Activated gamma-delta T cell (primary cell): ENCODE measurements at regions not wholly inside any gene's neighbourhood (a gene's known extent, or its start where the extent isn't known, plus 50 kb on each side); places are given as distances from the start of the nearest gene placed in this dataset.

Experiments used
- DNase-seq: peaks from one replicate; lab custom pipeline; 2025; lab: John Stamatoyannopoulos, UW

DNA sequence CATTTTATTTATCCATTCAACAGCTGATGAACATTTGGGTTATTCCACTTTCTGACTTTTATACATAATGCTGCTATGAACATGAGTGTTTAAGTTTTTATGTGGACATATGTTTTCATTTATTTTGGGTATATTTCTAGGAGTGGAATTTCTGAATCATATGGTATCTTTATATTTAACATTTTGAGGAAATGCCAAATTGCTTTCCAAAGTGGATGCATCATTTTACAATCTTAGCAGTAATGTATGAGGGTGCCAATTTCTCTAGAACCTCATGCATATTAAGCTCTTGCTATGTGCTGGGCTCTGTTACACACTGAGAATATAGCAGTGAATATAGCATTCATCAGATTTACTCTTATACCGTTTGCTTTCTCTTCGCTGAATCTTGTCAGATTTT is 983.7 kb downstream of the STIM2 start:
- DNase-seq = no peak

DNA sequence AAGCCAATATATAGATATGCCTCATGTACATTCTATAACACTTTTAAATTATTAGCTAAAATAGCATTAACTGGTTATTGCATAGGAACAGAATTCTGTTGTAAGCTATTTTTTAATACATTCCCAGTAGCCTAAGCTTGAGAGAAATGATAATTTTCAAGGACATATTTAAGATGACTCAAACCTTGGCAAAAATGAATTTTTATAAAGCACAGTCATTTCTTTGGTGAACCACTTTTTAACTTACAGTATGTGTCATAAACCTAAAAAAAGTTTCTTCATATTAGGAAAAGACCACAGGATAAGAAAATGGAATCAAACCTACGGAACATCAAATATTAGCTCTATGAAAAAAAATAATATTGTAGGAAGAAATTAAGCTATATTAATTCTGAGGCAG is 986.3 kb downstream of the STIM2 start:
- no peak for DNase-seq

DNA sequence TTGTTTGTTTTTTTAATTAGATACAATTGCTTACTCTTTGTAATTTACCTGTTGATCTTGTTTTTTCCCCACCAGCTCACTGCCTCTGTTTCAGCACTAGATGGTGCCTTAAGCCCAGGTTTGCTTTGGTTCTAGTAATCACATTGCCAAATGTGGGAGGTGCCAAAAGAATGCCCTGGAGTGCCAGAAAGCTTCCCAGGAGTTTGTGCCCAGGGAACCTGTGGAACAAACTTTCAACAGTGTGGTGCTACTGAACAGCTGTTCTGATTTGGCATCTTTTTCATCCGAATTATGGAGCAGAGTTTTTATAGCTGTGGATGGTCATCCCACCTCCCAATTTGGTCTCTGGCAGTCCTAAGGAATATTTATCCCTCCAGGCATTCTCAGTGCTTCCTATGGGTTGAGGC is 1000.7 kb downstream of the STIM2 start:
- no peak for DNase-seq

DNA sequence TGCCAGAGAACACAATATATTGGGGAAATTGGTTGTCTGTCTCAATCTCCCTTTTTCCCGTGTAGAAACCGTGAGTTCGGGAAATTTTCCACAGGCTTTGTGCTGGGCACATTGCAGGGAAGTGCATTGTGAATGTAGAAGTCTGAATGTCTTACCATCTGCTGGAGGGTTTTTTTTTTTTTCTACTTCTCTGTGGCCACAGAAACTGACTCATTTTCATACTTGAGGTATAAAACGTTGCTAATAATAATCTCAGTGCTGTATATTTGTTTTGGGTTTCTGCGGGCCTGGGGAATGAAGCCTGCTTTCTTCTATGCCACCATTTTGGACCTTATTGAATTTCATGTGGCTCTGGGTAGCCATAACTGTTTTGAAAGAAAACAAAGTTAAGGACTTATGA is 1001.2 kb downstream of the STIM2 start:
- DNase-seq = no peak

DNA sequence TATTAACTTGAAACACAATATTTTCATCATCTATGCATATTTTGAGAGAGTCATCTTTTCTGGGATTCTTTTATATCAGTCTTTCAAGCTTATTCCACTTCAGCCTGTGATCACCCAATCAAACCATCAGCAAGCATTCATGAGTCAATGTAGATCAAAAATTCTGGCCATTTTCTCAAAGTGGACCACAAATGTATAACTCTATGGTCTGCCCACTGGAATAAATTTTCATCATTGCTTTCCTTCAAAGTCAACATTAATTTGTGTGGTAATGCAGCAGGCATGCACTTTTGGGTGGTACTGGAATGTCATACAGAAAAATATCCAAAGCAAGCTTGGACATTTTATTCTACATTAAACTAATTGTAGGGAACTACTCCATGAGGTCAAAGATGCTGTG is 1013.0 kb downstream of the STIM2 start:
- no peak for DNase-seq

DNA sequence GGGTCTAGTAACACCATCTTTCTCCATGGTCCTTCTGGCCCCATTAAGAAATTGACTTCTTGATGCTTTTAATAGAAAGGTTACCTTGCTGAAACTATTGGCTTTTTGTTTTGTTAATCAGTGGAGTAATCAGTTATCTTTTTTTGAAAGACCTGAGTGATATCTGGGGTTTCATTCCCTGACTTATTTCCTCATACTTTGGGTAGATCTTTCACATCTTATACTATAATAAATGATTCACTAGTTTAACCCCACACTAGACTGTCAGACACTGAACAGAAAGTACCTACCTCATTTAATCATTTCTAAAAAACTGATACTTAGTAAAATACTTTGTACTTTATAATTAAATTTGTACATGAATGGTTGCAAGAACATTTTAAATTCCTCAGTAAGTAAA is 1021.1 kb downstream of the STIM2 start:
- DNase-seq = no peak

DNA sequence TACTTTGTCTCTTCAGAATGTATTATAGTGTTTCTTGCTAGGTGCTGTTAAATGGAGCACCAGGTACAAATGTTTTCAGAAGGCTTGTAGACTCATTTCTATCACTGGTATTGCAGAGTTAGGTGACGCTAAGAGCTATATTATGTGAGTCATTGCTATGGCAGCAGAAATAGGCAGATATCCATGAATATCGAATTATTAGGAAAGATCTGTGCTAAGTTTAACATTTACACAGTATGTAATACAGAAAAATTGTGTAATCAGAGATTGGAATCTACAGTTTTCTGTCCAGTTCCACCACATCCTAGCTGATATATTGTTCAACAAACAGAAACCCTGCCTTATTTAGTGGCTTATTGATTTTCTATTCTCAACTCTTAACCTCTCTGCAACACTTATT is 1025.5 kb downstream of the STIM2 start:
- no peak for DNase-seq

DNA sequence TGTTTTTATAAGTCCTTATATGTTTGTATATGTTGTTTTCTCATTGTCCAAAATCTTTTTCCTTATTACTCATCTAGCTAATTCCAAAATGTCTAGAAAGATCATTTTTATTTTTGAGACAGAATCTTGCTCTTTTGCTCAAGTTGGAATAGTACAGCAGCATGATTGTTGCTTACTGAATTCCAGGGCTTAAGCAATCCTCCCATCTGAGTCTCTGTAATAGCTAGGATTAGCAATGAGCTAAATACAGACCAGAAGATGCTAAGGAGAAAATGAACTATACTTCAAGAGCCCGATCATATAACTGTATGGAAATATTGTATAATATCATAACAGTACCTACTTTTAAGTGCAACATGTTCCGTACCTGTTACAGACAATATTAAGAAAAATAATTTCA is 1027.0 kb downstream of the STIM2 start:
- DNase-seq = no peak

DNA sequence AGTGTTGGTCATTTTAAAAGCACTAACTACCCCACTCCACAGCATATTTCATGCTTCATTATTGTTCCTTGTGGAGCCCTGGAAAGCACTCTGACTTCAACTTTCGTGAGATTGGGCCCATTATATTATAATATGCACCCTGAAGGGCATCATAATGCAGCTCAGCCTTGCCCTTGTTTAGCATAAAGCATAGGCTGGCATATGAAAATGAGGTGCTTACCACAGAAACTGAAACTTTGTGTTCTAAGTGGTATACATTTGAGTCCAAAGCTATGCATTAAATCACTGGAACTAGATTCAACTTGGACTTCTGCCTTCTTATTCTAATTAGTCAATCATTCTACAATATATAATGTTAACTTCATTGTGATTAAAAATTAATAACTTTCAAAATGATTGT is 1027.9 kb downstream of the STIM2 start:
- no peak for DNase-seq

DNA sequence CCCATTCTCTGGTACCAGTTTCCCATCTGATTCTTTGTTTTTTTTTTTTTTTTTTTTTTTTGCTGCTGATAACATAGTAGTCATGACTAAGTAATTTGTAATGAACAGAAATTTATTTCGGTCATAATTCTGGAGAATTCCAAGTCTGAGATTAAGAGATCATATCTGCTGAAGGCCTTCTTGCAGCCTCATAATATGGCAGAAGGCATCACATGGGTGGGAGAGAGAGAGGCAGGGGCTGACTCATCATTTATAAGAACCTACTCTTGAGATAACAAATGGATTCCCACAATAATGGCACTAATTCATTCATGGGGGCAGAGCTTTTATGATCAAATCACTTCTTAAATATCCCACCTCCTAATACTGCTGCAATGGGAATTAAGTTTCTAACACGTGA is 1034.3 kb downstream of the STIM2 start:
- no peak for DNase-seq

DNA sequence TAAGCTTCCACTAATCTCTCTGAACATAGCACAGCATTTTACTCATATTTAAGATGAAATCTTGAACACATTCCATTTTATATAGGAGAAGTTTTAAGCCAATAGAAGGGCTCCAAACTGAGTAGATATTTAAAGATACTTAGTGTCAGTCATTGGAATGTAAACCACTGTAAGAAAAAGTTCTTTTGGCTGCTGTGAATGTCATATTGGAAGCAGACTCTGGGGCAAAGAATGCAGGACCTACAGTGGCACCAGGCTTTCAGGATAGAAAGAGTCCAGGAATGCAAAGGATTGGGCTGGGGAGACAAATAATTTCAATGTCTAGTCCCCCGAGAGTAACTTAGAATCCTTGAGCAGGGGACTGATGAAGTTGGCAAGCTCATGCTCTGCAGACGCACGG is 1047.7 kb downstream of the STIM2 start:
- DNase-seq = no peak

DNA sequence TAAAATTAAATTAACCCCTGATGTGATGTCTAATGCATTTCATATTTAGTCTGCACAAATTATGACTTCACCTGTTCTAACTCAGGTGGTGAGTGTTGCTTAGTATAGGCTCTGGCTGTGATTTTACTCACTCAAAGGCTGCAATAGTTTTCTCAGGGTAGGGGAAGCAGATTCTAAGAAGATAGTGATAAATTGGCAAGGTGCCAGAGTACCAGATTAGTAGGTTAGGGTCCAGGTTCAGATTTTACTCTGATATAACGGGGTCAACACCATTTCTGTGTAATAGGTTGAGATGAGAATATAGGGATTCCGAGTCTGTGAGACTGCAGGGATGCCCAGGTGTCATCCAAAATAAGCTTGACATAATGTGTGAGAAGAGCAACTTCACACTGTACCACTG is 1049.6 kb downstream of the STIM2 start:
- no peak for DNase-seq

DNA sequence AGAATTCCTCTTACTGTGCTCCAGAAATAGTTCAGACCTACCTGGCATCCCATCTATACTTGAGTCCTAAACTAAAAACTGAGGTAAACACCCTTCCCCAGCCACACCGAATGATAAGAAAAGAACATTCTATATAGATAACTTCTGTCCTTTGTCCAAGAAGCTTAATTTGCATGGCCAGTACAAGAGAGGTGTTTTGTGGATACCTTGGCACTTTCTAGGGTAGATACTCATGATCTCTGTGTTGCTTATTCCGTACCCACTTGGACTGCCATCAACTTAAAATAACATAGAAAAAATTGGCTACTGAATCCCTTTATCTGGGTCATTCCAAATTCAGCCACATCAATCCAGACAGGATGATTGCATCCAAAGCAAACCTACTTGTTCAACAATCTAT is 1050.4 kb downstream of the STIM2 start:
- no peak for DNase-seq

DNA sequence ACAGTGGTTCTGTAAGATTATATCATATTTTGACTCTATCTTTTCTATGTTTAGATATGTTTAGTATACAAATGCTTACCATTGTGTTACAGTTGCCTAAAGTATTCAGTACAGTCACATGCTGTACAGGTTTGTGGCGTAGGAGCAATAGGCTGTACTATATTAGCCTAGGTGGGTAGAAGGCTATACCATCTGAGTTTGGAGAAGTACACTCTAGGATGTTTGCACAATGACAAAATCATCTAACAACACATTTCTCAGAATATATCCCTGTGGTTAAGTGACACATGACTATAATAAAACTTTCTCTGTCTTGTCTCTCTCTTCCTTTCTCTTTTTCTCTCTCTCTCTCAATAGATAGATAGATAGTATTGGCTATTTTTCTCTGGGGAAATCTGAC is 1053.1 kb downstream of the STIM2 start:
- no peak for DNase-seq

DNA sequence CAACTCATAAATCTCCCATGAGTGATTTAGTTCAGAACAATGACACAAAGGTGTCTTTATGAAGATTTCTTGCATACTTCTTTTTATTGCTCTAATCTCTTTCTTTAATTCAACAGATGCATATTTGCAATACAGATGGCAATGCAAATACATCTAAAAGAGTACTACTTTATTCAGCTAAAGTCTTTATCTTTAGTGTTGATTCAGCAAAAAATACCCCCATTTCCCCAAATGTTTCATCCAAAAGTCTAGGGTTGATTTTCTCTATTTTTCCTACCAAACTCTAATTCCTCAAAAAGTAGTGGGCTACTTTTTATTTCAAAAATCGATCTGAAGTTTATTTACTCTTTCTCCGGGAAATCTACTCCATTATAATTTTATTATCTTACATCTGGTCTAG is 1055.2 kb downstream of the STIM2 start:
- DNase-seq = no peak

DNA sequence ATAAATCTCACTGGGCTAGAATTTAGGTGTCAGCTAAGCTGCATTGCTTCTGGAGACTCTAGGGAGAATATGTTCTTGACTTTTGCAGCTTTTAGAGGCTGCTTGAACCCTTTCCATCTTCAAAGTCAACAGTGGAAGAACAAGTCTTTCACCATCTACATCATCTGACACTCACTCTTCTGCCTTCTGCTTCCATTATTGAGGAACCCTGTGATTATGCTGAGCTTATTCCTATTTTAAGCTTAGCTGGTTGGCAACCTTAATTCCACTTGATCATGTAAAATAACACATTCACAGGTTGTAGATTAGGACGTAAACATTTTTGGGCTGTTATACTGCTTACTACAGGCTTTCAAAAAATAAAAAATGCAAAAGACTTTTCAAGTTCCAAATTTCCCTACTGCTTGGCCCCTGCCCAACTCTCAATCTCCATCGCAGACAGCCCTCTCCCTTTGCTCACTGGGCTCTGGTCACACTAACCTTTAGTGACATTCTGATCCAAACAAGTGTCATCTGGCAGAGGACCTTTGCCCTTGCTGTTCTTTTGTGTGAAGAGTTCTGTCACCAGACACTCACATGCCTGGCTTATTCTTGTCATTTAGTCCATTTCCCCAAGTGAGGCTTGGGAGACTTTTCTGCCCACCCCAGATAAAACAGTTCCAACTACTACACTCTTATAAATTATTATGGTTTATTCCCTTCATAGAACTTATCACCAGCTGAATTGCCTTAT is 1056.0 kb downstream of the STIM2 start:
- no peak for DNase-seq

DNA sequence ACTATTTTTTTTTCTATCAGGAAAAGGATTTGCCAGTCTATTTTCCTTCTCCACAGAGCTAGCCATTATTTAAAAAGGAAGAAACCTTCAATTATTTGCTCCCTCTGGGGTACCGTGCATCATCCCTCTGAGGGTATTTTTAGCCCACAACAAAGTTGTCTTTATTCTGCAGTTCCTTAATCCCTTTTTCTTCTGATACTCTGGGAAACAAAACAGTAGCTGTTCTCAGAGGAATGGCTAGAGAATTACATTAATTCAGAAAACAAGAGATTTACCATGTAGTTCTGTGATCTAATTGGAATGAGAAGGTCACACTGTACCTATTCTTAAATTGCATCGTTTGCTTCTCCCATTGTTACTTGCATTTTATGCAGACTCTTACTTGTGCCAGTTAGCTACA is 1056.7 kb downstream of the STIM2 start:
- no peak for DNase-seq

DNA sequence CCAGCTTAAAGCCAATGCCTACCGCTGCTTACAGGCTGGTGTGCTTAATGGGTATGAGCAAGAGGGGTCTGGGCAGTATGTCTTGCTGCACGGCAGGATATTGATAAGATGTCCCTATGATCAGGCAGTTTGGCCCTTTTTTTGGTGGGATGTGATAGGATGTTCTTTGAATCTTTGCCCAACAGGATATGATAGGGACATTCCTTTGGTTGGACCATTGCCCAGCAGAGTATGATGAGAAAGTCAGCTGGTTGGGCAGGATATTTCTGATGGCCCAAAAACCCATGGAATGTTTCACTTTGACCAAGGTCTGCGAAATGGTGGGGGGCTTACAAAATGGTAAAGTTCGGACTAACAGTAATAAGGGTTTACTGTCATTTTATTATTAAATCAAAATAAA is 1060.6 kb downstream of the STIM2 start:
- no peak for DNase-seq

DNA sequence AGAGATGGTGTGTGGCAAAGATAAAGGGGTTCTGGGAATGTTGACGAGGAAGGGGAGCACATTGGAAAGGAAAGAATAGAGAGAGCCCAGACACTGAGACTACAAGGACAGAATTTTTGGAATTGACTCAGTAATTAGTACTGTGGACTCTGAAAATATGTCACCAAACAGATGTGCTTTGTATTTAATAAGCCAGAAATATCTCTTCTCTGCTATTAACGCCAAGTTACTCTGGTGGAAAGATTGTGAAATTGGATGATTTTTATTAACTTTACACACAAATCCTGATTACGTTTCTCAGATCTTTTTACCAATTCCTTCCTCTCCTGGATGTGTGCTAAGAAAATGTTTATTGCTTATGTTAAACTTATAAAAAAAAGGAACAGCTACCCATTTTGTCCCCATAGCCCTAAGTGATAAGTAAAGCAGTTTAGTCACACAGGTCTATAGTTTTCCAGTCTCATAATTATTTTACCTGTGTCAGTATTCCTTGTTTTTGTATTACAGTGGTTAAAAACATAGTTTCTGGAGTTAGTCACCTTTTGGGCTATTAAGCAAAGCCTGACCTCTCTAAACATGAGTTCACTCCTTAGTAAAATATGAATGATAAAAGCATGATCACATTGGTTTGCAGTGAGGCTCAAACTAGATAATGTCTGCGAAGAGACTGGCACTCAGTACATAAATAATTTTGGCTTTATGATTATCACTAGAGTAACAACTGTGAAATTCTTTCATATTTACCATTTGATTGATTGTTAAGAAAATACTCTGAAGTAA is 1068.3 kb downstream of the STIM2 start:
- no peak for DNase-seq

DNA sequence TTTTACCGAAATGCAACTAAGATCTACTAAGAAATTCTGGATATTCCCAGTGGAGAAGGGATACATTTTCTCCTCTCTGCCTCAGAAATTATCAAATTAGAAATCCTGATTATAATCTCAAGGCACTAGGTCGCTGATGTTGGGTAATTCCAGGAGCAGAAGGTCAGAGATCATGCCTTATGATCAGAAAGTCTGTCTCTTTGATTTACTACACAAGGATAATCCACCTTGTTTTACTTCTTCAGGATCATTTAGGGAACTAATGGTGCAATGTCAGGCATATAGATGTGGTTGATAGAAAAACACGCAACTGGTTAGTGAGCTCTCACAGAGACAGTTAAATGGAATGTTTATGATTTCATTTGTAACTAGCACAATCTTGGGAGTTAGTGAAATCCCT is 1069.7 kb downstream of the STIM2 start:
- DNase-seq = no peak

DNA sequence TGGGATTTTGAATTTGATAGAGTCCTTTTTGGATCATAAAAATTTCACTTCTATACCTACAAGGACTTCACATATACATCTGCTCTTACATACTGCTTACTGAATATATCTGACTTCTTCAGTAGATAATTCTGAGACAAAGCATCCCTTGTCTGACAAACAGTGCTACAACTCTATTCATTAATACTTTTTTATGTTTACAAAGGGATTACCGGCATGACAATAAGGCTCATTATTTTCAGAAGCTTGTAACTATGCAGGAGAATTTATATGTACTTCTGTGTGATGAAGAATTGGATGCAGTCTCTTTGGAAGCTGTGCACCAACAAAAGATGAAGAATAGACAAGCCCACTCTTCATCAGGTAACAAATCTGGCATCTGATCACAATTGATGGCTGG is 1070.3 kb downstream of the STIM2 start:
- DNase-seq = no peak

DNA sequence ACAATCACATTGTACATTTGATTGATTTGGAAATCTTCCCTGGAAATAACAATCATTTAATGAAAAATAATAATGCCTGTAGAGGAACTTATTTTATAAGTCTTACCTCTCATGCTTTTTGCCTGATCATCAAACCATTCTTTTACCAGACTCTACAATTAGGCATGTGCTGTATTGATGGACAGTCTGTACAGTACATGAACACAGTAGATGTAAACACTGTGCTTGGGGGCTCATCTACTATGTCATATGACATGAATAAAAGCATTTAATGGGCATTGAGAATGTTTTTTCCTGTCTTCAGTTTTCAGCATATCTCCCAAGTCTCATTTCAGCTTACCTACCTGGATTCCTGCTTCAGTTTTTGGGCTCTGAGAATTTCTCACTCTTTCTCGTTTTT is 1070.9 kb downstream of the STIM2 start:
- DNase-seq = no peak

DNA sequence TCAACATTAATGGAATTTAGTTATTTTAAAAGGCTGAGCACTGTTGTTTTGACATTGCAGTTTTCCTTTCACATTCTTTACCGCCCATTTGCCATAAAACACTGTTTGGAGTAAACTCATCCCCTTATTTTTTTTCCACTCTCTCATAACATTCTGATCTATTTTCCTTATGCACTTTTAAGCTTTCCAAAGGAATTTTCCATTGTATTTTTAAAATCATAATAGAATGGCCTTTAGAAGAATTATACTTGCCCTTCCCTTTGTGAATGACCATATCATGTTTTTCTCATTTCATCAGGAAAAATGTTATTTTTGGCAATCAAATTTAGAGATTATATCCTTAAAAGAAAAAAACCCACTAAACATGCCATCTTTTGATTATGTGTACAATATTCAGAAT is 1074.2 kb downstream of the STIM2 start:
- DNase-seq = no peak

DNA sequence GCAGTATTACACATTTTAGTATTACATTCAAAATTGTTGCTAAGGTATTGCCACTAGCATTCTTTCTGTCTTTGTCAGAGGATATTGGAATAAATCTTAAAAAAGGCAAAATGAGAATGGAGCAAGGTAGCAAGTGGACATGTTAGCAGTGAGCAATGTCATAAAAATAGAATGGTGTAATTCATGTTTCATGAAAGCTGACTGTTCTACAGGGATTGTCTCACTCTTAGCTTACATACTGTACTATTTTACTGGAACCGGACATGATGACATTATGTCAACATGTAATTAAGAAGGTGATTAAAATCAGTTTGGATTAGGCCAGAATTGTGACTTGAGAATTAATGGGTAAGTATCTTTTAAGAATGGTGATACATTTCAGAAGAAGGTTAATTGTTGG is 1086.2 kb downstream of the STIM2 start:
- DNase-seq = no peak
